ENCODE measurements at regions not wholly inside any gene's neighbourhood (a gene's known extent, or its start where the extent isn't known, plus 50 kb on each side); places are given as distances from the start of the nearest gene placed in this dataset.

DNA sequence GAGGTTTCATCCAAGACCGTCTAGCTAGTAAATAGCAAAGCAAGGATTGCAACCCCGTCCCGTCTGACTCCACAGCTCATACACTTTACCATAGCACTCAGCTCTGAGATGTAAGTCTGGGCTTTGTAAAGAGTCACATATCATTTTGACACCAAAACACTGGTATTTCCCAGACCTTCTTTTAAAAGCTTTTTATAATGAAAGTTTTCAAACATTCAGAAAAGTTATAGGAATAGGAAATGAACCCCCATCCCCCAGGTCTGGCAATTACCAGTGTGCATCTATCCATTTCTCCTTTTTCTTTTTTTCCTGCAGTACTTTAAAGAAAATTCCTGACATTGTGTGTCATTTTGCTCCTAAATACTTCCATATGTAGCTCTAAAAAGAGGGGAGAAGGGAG is 183.6 kb upstream of the CCND2 start:
- TF ChIP-seq, protein P1, sequence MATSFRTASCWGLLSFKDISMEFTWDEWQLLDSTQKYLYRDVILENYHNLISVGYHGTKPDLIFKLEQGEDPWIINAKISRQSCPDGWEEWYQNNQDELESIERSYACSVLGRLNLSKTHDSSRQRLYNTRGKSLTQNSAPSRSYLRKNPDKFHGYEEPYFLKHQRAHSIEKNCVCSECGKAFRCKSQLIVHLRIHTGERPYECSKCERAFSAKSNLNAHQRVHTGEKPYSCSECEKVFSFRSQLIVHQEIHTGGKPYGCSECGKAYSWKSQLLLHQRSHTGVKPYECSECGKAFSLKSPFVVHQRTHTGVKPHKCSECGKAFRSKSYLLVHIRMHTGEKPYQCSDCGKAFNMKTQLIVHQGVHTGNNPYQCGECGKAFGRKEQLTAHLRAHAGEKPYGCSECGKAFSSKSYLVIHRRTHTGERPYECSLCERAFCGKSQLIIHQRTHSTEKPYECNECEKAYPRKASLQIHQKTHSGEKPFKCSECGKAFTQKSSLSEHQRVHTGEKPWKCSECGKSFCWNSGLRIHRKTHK (tag by site-specific recombination; IDR thresholded peaks at IDR 0.05) = no peak
- TF ChIP-seq ZNF792 (tag by site-specific recombination; IDR thresholded peaks at IDR 0.05) (no peak), ZNF658 (tag by site-specific recombination; IDR thresholded peaks at IDR 0.05) (no peak), ZNF394 (tag by site-specific recombination; IDR thresholded peaks at IDR 0.05; ENCODE audit: borderline replicate concordance) (no peak), ZNF292 (tag by site-specific recombination; IDR thresholded peaks at IDR 0.05; ENCODE audit: borderline replicate concordance, low read depth) (no peak), ZNF10 (tag by site-specific recombination; IDR thresholded peaks at IDR 0.05) (no peak)
- TF ChIP-seq, protein P2, sequence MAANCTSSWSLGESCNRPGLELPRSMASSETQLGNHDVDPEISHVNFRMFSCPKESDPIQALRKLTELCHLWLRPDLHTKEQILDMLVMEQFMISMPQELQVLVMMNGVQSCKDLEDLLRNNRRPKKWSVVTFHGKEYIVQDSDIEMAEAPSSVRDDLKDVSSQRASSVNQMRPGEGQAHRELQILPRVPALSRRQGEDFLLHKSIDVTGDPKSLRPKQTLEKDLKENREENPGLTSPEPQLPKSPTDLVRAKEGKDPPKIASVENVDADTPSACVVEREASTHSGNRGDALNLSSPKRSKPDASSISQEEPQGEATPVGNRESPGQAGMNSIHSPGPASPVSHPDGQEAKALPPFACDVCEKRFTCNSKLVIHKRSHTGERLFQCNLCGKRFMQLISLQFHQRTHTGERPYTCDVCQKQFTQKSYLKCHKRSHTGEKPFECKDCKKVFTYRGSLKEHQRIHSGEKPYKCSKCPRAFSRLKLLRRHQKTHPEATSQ (tag by site-specific recombination; IDR thresholded peaks at IDR 0.05) = no peak
- H3K9me3 ChIP-seq (ENCODE audit: control insufficient read depth, insufficient read depth, low read depth, low read length) = no peaks in the 10 kb centered on the region
- no peak overlapping the region for H3K27ac ChIP-seq (ENCODE audit: extremely low read depth, low read depth, low read length)
- no peak overlapping the region for H3K4me3 ChIP-seq (ENCODE audit: low read depth, low read length)
- POLR2A ChIA-PET = no interaction called here
- H3K4me1 ChIP-seq (ENCODE audit: control insufficient read depth, insufficient read depth, low read length) = no peaks in the 10 kb centered on the region
- CTCF ChIA-PET = no interaction called here
- no peaks in the 10 kb centered on the region for H3K36me3 ChIP-seq (ENCODE audit: control insufficient read depth in 2 of 2, insufficient read depth in 1 of 2, low read length in 2 of 2)

DNA sequence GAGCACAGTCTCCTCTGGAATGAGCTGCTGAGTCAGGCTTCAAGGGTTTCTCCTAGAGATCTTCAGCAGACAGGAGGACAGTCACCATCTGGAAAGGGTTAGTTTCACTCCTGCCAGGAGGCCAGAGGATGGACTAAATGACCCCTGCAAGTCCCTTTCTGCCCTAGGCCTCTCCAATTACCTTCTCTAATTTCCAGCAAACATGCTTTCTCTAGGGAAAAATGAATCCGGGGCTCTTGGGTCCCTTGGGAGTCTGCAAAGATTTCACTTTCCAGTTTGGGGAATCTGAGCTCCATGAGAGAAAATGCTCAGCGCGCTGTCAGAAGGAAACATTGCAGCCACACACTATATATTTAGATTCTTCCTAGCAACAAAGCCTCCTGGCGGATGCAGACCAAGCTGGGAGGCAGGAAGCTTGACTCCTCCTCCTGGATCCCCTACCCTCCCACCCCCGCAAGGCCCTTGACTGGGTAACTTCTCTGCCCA is 184.4 kb upstream of the CCND2 start:
- H3K4me3 ChIP-seq (ENCODE audit: low read depth, low read length) = no peak overlapping the region
- ChIA-PET POLR2A (no interaction called here), CTCF (no interaction called here)
- TF ChIP-seq, protein P3, sequence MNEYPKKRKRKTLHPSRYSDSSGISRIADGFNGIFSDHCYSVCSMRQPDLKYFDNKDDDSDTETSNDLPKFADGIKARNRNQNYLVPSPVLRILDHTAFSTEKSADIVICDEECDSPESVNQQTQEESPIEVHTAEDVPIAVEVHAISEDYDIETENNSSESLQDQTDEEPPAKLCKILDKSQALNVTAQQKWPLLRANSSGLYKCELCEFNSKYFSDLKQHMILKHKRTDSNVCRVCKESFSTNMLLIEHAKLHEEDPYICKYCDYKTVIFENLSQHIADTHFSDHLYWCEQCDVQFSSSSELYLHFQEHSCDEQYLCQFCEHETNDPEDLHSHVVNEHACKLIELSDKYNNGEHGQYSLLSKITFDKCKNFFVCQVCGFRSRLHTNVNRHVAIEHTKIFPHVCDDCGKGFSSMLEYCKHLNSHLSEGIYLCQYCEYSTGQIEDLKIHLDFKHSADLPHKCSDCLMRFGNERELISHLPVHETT (tag by site-specific recombination; IDR thresholded peaks at IDR 0.05) = no peak
- TF ChIP-seq ZNF335 (tag by site-specific recombination; conservative IDR thresholded peaks at IDR 0.05) = no peak
- TF ChIP-seq ZIC2 (tag by site-specific recombination; IDR thresholded peaks at IDR 0.05) = no peak
- TF ChIP-seq ZNF239 (tag by site-specific recombination; IDR thresholded peaks at IDR 0.05) = no peak
- TF ChIP-seq YY2 (tag by site-specific recombination; IDR thresholded peaks at IDR 0.05) = no peak
- TF ChIP-seq ZNF248 (tag by site-specific recombination; IDR thresholded peaks at IDR 0.05) = no peak
- TF ChIP-seq ZNF394 (tag by site-specific recombination; IDR thresholded peaks at IDR 0.05; ENCODE audit: borderline replicate concordance) = no peak
- TF ChIP-seq ZNF843 (tag by site-specific recombination; IDR thresholded peaks at IDR 0.05) = no peak
- TF ChIP-seq, protein P4, sequence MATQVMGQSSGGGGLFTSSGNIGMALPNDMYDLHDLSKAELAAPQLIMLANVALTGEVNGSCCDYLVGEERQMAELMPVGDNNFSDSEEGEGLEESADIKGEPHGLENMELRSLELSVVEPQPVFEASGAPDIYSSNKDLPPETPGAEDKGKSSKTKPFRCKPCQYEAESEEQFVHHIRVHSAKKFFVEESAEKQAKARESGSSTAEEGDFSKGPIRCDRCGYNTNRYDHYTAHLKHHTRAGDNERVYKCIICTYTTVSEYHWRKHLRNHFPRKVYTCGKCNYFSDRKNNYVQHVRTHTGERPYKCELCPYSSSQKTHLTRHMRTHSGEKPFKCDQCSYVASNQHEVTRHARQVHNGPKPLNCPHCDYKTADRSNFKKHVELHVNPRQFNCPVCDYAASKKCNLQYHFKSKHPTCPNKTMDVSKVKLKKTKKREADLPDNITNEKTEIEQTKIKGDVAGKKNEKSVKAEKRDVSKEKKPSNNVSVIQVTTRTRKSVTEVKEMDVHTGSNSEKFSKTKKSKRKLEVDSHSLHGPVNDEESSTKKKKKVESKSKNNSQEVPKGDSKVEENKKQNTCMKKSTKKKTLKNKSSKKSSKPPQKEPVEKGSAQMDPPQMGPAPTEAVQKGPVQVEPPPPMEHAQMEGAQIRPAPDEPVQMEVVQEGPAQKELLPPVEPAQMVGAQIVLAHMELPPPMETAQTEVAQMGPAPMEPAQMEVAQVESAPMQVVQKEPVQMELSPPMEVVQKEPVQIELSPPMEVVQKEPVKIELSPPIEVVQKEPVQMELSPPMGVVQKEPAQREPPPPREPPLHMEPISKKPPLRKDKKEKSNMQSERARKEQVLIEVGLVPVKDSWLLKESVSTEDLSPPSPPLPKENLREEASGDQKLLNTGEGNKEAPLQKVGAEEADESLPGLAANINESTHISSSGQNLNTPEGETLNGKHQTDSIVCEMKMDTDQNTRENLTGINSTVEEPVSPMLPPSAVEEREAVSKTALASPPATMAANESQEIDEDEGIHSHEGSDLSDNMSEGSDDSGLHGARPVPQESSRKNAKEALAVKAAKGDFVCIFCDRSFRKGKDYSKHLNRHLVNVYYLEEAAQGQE (tag by site-specific recombination; IDR thresholded peaks at IDR 0.05) = no peak
- TF ChIP-seq ZNF354C (tag by site-specific recombination; IDR thresholded peaks at IDR 0.05; ENCODE audit: borderline replicate concordance, low read depth) = no peak
- no peak for TF ChIP-seq GLI2 (tag by site-specific recombination; IDR thresholded peaks at IDR 0.05; ENCODE audit: borderline replicate concordance, low read depth)
- no peak for TF ChIP-seq REPIN1 (tag by site-specific recombination; IDR thresholded peaks at IDR 0.05; ENCODE audit: low read depth)
- no peak for TF ChIP-seq ZNF48 (tag by site-specific recombination; IDR thresholded peaks at IDR 0.05)
- no peak for TF ChIP-seq KLF10 (tag by site-specific recombination; IDR thresholded peaks at IDR 0.05)
- H3K9me3 ChIP-seq (ENCODE audit: control insufficient read depth, insufficient read depth, low read depth, low read length) = no peaks in the 10 kb centered on the region
- H3K4me1 ChIP-seq (ENCODE audit: control insufficient read depth, insufficient read depth, low read length) = no peaks in the 10 kb centered on the region
- H3K36me3 ChIP-seq (ENCODE audit: control insufficient read depth in 2 of 2, insufficient read depth in 1 of 2, low read length in 2 of 2) = no peaks in the 10 kb centered on the region
- no peak overlapping the region for H3K27ac ChIP-seq (ENCODE audit: extremely low read depth, low read depth, low read length)
